ENCODE measurements at regions not wholly inside any gene's neighbourhood (a gene's known extent, or its start where the extent isn't known, plus 50 kb on each side); places are given as distances from the start of the nearest gene placed in this dataset.

DNA sequence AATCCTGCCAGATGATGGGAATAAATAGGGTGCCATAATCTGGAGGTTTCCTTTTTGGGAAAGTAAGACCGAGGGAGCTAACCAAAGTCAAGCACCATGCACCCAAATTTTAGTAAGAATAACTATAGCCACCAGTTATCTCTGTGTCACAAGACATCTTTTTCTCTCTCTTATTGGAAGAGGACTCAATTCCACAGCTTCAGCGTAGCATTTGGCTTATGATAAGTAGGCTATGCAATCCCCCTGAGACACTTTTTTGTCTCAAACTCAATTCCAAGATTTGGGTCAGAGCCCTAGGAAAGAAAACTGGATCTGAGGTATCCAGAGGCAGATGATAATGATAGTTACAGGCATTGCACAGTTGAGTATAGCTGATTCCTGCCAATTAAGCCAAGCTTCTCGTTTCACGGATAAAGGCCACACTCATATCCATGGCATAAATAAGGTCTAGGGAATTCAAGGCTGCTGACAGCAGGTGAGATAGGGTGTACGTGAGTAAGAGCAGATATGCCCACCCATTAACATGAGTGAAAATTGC, 425.2 kb upstream of the CNTNAP2 start:
- TF ChIP-seq, protein P1, sequence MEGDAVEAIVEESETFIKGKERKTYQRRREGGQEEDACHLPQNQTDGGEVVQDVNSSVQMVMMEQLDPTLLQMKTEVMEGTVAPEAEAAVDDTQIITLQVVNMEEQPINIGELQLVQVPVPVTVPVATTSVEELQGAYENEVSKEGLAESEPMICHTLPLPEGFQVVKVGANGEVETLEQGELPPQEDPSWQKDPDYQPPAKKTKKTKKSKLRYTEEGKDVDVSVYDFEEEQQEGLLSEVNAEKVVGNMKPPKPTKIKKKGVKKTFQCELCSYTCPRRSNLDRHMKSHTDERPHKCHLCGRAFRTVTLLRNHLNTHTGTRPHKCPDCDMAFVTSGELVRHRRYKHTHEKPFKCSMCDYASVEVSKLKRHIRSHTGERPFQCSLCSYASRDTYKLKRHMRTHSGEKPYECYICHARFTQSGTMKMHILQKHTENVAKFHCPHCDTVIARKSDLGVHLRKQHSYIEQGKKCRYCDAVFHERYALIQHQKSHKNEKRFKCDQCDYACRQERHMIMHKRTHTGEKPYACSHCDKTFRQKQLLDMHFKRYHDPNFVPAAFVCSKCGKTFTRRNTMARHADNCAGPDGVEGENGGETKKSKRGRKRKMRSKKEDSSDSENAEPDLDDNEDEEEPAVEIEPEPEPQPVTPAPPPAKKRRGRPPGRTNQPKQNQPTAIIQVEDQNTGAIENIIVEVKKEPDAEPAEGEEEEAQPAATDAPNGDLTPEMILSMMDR (IDR thresholded peaks at IDR 0.05; ENCODE audit: poor library complexity): no peak
- TF ChIP-seq EZH2 (IDR thresholded peaks at IDR 0.05; ENCODE audit: borderline replicate concordance): no peak
